HEK293T (cell line): ENCODE measurements at regions not wholly inside any gene's neighbourhood (a gene's known extent, or its start where the extent isn't known, plus 50 kb on each side); places are given as distances from the start of the nearest gene placed in this dataset.

Source experiments
- CTBP1 ChIP-seq: fragments of 450-650 bp; IDR thresholded peaks from 2 replicates; pipeline ENCODE4 v1.6.1; 2016; ENCODE audit warnings: borderline replicate concordance
- FOXA1 ChIP-seq: fragments of 450-650 bp; IDR thresholded peaks from 2 replicates; pipeline ENCODE4 v1.6.1; 2016; ENCODE audit warnings: mild to moderate bottlenecking
- FOXK2 ChIP-seq: fragments of 450-650 bp; IDR thresholded peaks from 2 replicates; pipeline ENCODE4 v1.6.1; 2016; ENCODE audit warnings: mild to moderate bottlenecking
- FOXM1 ChIP-seq: fragments of 450-650 bp; IDR thresholded peaks from 2 replicates; pipeline ENCODE4 v1.6.1; 2017; ENCODE audit warnings: mild to moderate bottlenecking, borderline replicate concordance
- L3MBTL2 ChIP-seq: fragments of 450-650 bp; conservative IDR thresholded peaks from 2 replicates; pipeline ENCODE4 v1.6.1; 2016; ENCODE audit warnings: mild to moderate bottlenecking
- NFRKB ChIP-seq: fragments of 450-650 bp; IDR thresholded peaks from 2 replicates; pipeline ENCODE4 v1.6.1; 2016; ENCODE audit warnings: mild to moderate bottlenecking, moderate library complexity
- TARDBP ChIP-seq: fragments of 450-650 bp; IDR thresholded peaks from 2 replicates; pipeline ENCODE4 v1.6.1; 2016
- ZNF384 ChIP-seq: fragments of 450-650 bp; IDR thresholded peaks from 2 replicates; pipeline ENCODE4 v1.6.1; 2016

- TF ChIP-seq FOXM1 (no peak), TARDBP (no peak), FOXK2 (no peak), L3MBTL2 (no peak), NFRKB (no peak), FOXA1 (no peak), CTBP1 (no peak), ZNF384 (no peak)
Observed at GRCh38 chr1:170376801-170377385, 155.1 kb upstream of the GORAB start.
